ENCODE measurements at regions not wholly inside any gene's neighbourhood (a gene's known extent, or its start where the extent isn't known, plus 50 kb on each side); places are given as distances from the start of the nearest gene placed in this dataset.
"Not testable (repeated sequence)": the region's sequence is repeated elsewhere in the genome, so short reads cannot be mapped to it uniquely, and the experiment has no call there.

DNA sequence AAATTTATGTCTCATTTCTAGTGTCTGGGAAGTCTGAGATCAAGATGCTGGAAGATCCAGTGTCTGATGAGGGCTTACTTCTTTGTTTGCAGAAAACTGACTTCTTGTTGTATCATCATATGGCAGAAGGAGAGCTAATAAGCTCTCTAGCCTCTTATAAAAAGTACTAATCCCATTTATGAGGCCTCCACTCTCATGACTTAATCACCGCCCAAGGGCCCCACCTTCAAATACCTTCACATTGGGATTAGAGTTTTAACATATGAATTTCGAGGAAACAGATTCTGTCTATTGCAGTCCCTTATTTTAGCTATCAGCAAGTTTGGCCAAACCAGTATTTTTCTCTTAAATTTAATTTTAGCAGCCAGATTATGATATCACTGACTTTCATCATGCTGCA, 150.2 kb upstream of the TMPRSS15 start:
- no peaks in the 10 kb centered on the region for H3K4me1 ChIP-seq
- no peaks in the 10 kb centered on the region for H3K36me3 ChIP-seq (ENCODE audit: control insufficient read depth, insufficient read depth, low read length)
- H3K9ac ChIP-seq = no peak overlapping the region
- TF ChIP-seq, protein P1, sequence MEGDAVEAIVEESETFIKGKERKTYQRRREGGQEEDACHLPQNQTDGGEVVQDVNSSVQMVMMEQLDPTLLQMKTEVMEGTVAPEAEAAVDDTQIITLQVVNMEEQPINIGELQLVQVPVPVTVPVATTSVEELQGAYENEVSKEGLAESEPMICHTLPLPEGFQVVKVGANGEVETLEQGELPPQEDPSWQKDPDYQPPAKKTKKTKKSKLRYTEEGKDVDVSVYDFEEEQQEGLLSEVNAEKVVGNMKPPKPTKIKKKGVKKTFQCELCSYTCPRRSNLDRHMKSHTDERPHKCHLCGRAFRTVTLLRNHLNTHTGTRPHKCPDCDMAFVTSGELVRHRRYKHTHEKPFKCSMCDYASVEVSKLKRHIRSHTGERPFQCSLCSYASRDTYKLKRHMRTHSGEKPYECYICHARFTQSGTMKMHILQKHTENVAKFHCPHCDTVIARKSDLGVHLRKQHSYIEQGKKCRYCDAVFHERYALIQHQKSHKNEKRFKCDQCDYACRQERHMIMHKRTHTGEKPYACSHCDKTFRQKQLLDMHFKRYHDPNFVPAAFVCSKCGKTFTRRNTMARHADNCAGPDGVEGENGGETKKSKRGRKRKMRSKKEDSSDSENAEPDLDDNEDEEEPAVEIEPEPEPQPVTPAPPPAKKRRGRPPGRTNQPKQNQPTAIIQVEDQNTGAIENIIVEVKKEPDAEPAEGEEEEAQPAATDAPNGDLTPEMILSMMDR (IDR thresholded peaks at IDR 0.05) = no peak
- no peaks in the 10 kb centered on the region for H3K79me2 ChIP-seq
- H3K4me3 ChIP-seq (ENCODE audit: low read depth, low read length) = no peak overlapping the region
- no peak overlapping the region for H2AFZ ChIP-seq
- H3K4me2 ChIP-seq (ENCODE audit: low read length) = no peak overlapping the region
- no peaks in the 10 kb centered on the region for H3K27me3 ChIP-seq (ENCODE audit: control insufficient read depth, insufficient read depth, low read length)
- no peaks in the 10 kb centered on the region for H3K9me3 ChIP-seq (ENCODE audit: control insufficient read depth, low read length)
- H3K27ac ChIP-seq = no peak overlapping the region

GRCh38 chr21:18567770-18568169, 164.2 kb upstream of the TMPRSS15 start:
- not testable (repeated sequence) for H3K36me3 ChIP-seq (ENCODE audit: control insufficient read depth, insufficient read depth, low read length); H2AFZ ChIP-seq

DNA sequence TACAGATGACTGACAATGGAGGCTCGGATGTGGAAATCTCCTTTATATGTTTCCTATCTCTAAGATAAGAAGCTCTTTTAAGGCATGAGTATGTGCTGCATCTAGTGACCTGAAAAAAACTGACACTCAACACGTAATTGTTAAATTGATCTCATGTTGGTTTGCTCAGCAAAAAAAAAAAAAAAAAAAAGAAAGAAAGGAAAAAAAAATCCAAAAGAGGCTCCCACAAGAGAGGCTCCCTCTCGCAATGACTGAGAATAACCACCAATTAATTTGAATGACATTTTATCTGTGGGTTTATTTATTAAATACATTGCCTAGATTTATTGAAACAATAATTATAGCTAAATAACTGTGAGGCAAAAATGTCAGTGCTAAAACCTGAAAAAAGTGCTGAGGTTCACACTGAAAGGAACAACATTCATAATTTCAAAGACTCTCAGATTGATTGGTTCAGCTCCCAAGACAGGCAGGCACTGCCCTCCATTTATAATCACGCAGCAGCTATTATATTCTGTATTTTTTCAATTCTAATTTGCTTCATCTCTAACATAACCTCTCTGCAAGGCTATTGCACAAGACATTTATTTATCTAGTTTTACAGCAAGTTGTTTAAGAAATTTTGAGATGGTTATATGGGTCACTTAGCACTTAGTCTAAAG, 184.5 kb upstream of the TMPRSS15 start:
- TF ChIP-seq, protein P1 (IDR thresholded peaks at IDR 0.05) = no peak
- H3K4me2 ChIP-seq (ENCODE audit: low read length) = no peak overlapping the region
- no peaks in the 10 kb centered on the region for H3K36me3 ChIP-seq (ENCODE audit: control insufficient read depth, insufficient read depth, low read length)
- no peaks in the 10 kb centered on the region for H3K4me1 ChIP-seq
- no peaks in the 10 kb centered on the region for H3K79me2 ChIP-seq
- H3K9ac ChIP-seq = no peak overlapping the region
- H3K27me3 ChIP-seq (ENCODE audit: control insufficient read depth, insufficient read depth, low read length) = no peaks in the 10 kb centered on the region
- no peak overlapping the region for H3K27ac ChIP-seq
- H3K4me3 ChIP-seq (ENCODE audit: low read depth, low read length) = no peak overlapping the region
- H3K9me3 ChIP-seq (ENCODE audit: control insufficient read depth, low read length) = no peaks in the 10 kb centered on the region
- H2AFZ ChIP-seq = no peak overlapping the region

More at GRCh38 chr21:18567770-18568169, 164.2 kb upstream of the TMPRSS15 start:
- not testable (repeated sequence) for H3K27ac ChIP-seq; H3K4me2 ChIP-seq (ENCODE audit: low read length); H3K4me3 ChIP-seq (ENCODE audit: low read depth, low read length); H3K9me3 ChIP-seq (ENCODE audit: control insufficient read depth, low read length); H3K79me2 ChIP-seq; H3K9ac ChIP-seq; H3K4me1 ChIP-seq; H3K27me3 ChIP-seq (ENCODE audit: control insufficient read depth, insufficient read depth, low read length)

DNA sequence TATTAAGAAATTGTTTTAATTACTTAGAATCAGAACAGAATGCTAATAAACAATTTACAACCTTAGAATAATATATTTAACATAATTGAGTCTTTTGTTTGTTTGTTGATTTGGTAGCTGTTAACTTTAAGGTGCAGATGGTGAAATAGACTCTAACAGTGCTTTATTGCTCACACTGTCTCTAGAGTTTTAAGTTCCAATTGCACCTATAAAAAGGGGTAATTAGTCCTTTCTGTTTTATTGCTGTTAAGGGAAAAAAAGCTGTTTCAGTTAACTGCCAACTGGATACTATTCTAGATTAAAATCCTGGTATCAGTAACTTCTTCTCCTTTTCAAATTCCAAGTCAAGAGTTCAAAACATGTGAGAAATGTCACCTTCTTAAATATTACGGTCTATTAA, 197.6 kb upstream of the TMPRSS15 start:
- Histone ChIP-seq H3K4me3 (ENCODE audit: low read depth, low read length) (no peak overlapping the region), H3K27me3 (ENCODE audit: control insufficient read depth, insufficient read depth, low read length) (no peaks in the 10 kb centered on the region), H3K9ac (no peak overlapping the region), H3K79me2 (no peaks in the 10 kb centered on the region), H3K4me2 (ENCODE audit: low read length) (no peak overlapping the region), H3K9me3 (ENCODE audit: control insufficient read depth, low read length) (no peaks in the 10 kb centered on the region), H3K27ac (no peak overlapping the region), H3K36me3 (ENCODE audit: control insufficient read depth, insufficient read depth, low read length) (no peaks in the 10 kb centered on the region), H2AFZ (no peak overlapping the region), H3K4me1 (no peaks in the 10 kb centered on the region)
- TF ChIP-seq, protein P1 (IDR thresholded peaks at IDR 0.05) = no peak

DNA sequence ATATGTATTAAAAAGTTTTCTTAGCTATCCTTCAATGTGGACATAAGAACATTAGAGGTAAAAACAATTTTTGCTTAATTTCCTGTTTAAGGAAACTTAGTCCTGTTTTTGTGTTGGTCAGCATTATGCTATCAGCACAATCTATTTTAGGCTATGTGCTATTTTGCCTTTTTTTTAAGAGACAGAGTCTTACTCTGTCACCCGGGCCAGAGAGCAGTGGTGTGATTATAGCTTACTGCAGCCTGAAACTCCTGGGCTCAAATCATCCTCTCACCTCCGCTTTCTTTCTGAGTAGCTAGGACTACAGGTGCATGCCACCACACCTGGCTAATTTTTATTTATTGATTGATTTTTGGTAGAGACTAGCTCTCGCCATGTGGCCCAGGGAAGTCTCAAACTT, 199.1 kb upstream of the TMPRSS15 start:
- Histone ChIP-seq H3K9me3 (ENCODE audit: control insufficient read depth, low read length) (no peaks in the 10 kb centered on the region), H3K36me3 (ENCODE audit: control insufficient read depth, insufficient read depth, low read length) (no peaks in the 10 kb centered on the region), H3K79me2 (no peaks in the 10 kb centered on the region), H3K4me2 (ENCODE audit: low read length) (peak overlapping the region; percentile 28), H3K9ac (no peak overlapping the region), H3K27ac (no peak overlapping the region), H2AFZ (no peak overlapping the region), H3K27me3 (ENCODE audit: control insufficient read depth, insufficient read depth, low read length) (no peaks in the 10 kb centered on the region), H3K4me3 (ENCODE audit: low read depth, low read length) (no peak overlapping the region), H3K4me1 (no peaks in the 10 kb centered on the region)
- TF ChIP-seq, protein P1 (IDR thresholded peaks at IDR 0.05) = no peak
